K562 (cell line): ENCODE measurements at regions not wholly inside any gene's neighbourhood (a gene's known extent, or its start where the extent isn't known, plus 50 kb on each side); places are given as distances from the start of the nearest gene placed in this dataset.

Experiments
- EP300 ChIP-seq: IDR thresholded peaks from 2 replicates; pipeline ENCODE4 v1.6.1; 2012; ENCODE audit warnings: low read length, improper control_type of control experiment
- L3MBTL2 ChIP-seq: fragments of 450-650 bp; IDR thresholded peaks from 2 replicates; pipeline ENCODE4 v1.6.1; 2016; ENCODE audit warnings: mild to moderate bottlenecking, moderate library complexity
- TAF9B ChIP-seq: fragments of 450-650 bp; IDR thresholded peaks from 2 replicates; pipeline ENCODE4 v1.6.1; 2018; ENCODE audit warnings: mild to moderate bottlenecking; ENCODE audit not compliant: partially characterized antibody
- TF ChIP-seq, protein P1 (sequence below), 2 experiments: fragments of 450-650 bp in 1 of 2; sonication (generic) in 1 of 2; formaldehyde crosslinking; conservative IDR thresholded peaks; 2 replicates each; pipeline versions ENCODE4 v1.4.0 to v1.8.1; 2020 to 2022; ENCODE audit warnings: mild to moderate bottlenecking in 1 of 2, missing genetic modification reagents in 1 of 2

GRCh38 chr3:19815805-19816204, 118.2 kb downstream of the EFHB start:
- TF ChIP-seq, protein P1, sequence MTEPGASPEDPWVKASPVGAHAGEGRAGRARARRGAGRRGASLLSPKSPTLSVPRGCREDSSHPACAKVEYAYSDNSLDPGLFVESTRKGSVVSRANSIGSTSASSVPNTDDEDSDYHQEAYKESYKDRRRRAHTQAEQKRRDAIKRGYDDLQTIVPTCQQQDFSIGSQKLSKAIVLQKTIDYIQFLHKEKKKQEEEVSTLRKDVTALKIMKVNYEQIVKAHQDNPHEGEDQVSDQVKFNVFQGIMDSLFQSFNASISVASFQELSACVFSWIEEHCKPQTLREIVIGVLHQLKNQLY (CRISPR knock-in tag; conservative IDR thresholded peaks at IDR 0.05): no peak
- TF ChIP-seq TAF9B: no peak
- no peak for TF ChIP-seq L3MBTL2
- TF ChIP-seq EP300: no peak
